ENCODE measurements at regions not wholly inside any gene's neighbourhood (a gene's known extent, or its start where the extent isn't known, plus 50 kb on each side); places are given as distances from the start of the nearest gene placed in this dataset.

GRCh38 chr2:20542746-20543468 lies 96.0 kb downstream of the RHOB start:
- peak; percentile 65 for TF ChIP-seq NFIC (IDR thresholded peaks at IDR 0.05; ENCODE audit: borderline replicate concordance)
- peak; percentile 18; the same call in 1 of the 2 replicates for TF ChIP-seq TCF12 (IDR thresholded peaks at IDR 0.05)
- TF ChIP-seq PBX3 (IDR thresholded peaks at IDR 0.05) = peak; percentile 50
- no peak for TF ChIP-seq MXI1 (IDR thresholded peaks at IDR 0.05; ENCODE audit: low read depth, low read length)
- no peaks in the 10 kb centered on the region for H4K20me1 ChIP-seq (ENCODE audit: insufficient read depth)
- H3K79me2 ChIP-seq (ENCODE audit: insufficient read depth) = no peaks in the 10 kb centered on the region
- H3K9me2 ChIP-seq = no peaks in the 10 kb centered on the region
- H3F3A ChIP-seq (replicated peaks; ENCODE audit: insufficient read depth) = no peaks in the 10 kb centered on the region
- H3K27me3 ChIP-seq (ENCODE audit: insufficient read depth) = no peaks in the 10 kb centered on the region
- ChIA-PET CTCF (interaction anchor here (0.9 to 2.0 kb wide), 6 partner anchors 9 to 164 kb away, joined by 3 to 7 read pairs (median 4); no protein-coding TSS in a partner anchor), POLR2A (interaction anchor here (1.0 to 1.7 kb wide), 2 partner anchors 25 to 95 kb away, joined by 3 to 14 read pairs; partner anchors contain the start of gene RHOB)
- WGBS (ENCODE audit: low lambda C conversion rate) = 74% methylated on average over 11 of the region's 13 CpGs
- H3K4me3 ChIP-seq (ENCODE audit: low read depth in 2 of 2, low read length in 1 of 2) = no peak overlapping the region
- no peaks in the 10 kb centered on the region for H3K36me3 ChIP-seq (replicated peaks in 1 of 2; ENCODE audit: control insufficient read depth in 1 of 2, insufficient read depth in 2 of 2, low read length in 1 of 2)
- no peak for DNase-seq
- no peak overlapping the region for H3K9ac ChIP-seq
- no peak overlapping the region for H3K27ac ChIP-seq (ENCODE audit: low read depth in 2 of 2, low read length in 1 of 2)
- H3K9me3 ChIP-seq = no peaks in the 10 kb centered on the region
- H3K4me2 ChIP-seq = no peak overlapping the region
- H3K4me1 ChIP-seq (ENCODE audit: control insufficient read depth in 1 of 2, insufficient read depth in 2 of 2, low read depth in 1 of 2, low read length in 1 of 2) = peaks cover 3 to 8% of the 10 kb centered on the region in 2 experiments; a peak in 1 of 4 replicates
- H2AFZ ChIP-seq (ENCODE audit: low read depth) = no peak overlapping the region

- Histone ChIP-seq H3K27me3 (ENCODE audit: insufficient read depth) (no peaks in the 10 kb centered on the region), H3K9me3 (no peaks in the 10 kb centered on the region), H3K4me2 (no peak overlapping the region), H3K4me1 (ENCODE audit: control insufficient read depth in 1 of 2, insufficient read depth in 2 of 2, low read depth in 1 of 2, low read length in 1 of 2) (peaks cover 2 to 3% of the 10 kb centered on the region in 2 experiments; a peak in 1 of 4 replicates), H3K9ac (no peak overlapping the region), H2AFZ (ENCODE audit: low read depth) (no peak overlapping the region), H3K79me2 (ENCODE audit: insufficient read depth) (no peaks in the 10 kb centered on the region), H3K36me3 (replicated peaks in 1 of 2; ENCODE audit: control insufficient read depth in 1 of 2, insufficient read depth in 2 of 2, low read length in 1 of 2) (no peaks in the 10 kb centered on the region), H3F3A (replicated peaks; ENCODE audit: insufficient read depth) (no peaks in the 10 kb centered on the region), H4K20me1 (ENCODE audit: insufficient read depth) (no peaks in the 10 kb centered on the region), H3K9me2 (no peaks in the 10 kb centered on the region), H3K27ac (ENCODE audit: low read depth in 2 of 2, low read length in 1 of 2) (no peak overlapping the region), H3K4me3 (ENCODE audit: low read depth in 2 of 2, low read length in 1 of 2) (no peak overlapping the region)
- 73% methylated on average over 9 of the region's 9 CpGs for WGBS (ENCODE audit: low lambda C conversion rate)
- TF ChIP-seq NRF1 (IDR thresholded peaks at IDR 0.05; ENCODE audit: low read depth, low read length) (no peak), TAF1 (IDR thresholded peaks at IDR 0.05; ENCODE audit: borderline replicate concordance, low read depth, low read length) (no peak), RAD21 (IDR thresholded peaks at IDR 0.05; ENCODE audit: low read length) (no peak), CHD2 (IDR thresholded peaks at IDR 0.05; ENCODE audit: low read length, partially characterized antibody) (no peak), GATA2 (CRISPR knock-in tag; IDR thresholded peaks at IDR 0.05) (no peak), GABPA (IDR thresholded peaks at IDR 0.05; ENCODE audit: low read depth) (no peak)
- ChIA-PET CTCF (interaction anchor here (0.9 to 2.0 kb wide), 6 partner anchors 10 to 165 kb away, joined by 3 to 7 read pairs (median 4); no protein-coding TSS in a partner anchor), POLR2A (interaction anchor here (1.0 to 1.7 kb wide), 2 partner anchors 24 to 96 kb away, joined by 3 to 14 read pairs; partner anchors contain the start of gene RHOB)
- DNase-seq = no peak
Measured at GRCh38 chr2:20543469-20544152, 96.7 kb downstream of the RHOB start.

Data from SK-N-SH (cell line).